AG04450 (cell line): ENCODE measurements at regions not wholly inside any gene's neighbourhood (a gene's known extent, or its start where the extent isn't known, plus 50 kb on each side); places are given as distances from the start of the nearest gene placed in this dataset.

Experiments
- CTCF ChIA-PET: fragments of 300-600, 350-600 bp; formaldehyde crosslinking; extraction: SDS; loops from one replicate; lab custom pipeline; 2022; ENCODE audit warnings: antibody characterized with exemption, inconsistent platforms; lab: Charles Lee
- POLR2A ChIA-PET: fragments of 350-600 bp; formaldehyde crosslinking; extraction: SDS; loops from one replicate; lab custom pipeline; 2021; ENCODE audit warnings: antibody characterized with exemption, inconsistent platforms; lab: Yijun Ruan, JAX
- DNase-seq: peaks from one replicate; pipeline ENCODE4 v3.0.0-alpha.2; 2011; ENCODE audit warnings: low read depth, low spot score
- H3K27ac ChIP-seq: one replicate; pipeline ENCODE4 v1.5.1; 2012; ENCODE audit warnings: low read depth, low read length, control low read depth
- H3K27me3 ChIP-seq: one replicate; pipeline ENCODE4 v1.6.0; 2012; ENCODE audit warnings: low read length; ENCODE audit not compliant: control insufficient read depth, insufficient read depth
- H3K4me3 ChIP-seq: 2 replicates; pipeline ENCODE4 v1.5.1; 2011; ENCODE audit warnings: mild to moderate bottlenecking, low read depth, low read length, control low read depth
- H3K9me3 ChIP-seq: 2 replicates; pipeline ENCODE4 v1.5.1; 2012; ENCODE audit warnings: low read length; ENCODE audit not compliant: control insufficient read depth, insufficient read depth
- TF ChIP-seq, protein P1 (sequence below): IDR thresholded peaks from 2 replicates; pipeline ENCODE4 v1.5.1; 2011; ENCODE audit warnings: low read depth, low read length, control low read depth, inconsistent platforms

DNA sequence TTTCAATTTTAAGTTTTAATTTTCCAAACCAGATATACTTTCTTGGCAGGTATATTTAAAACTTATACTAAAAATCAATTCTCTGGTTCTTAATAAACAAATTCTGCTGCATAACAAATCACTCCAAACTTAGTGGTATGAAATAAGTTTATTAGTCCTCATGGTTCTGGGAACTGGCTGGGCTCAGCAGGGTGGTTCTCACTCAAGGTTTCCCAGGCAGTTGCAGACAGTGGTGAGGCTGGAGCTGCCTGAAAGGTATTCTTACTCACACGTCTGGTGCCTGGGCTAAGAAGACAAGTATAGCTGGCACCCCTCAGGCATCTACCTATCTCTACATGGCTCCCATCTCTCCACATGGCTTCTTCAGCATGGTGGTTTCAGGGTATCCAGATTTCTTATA is 308.2 kb upstream of the CCDC196 start:
- TF ChIP-seq, protein P1, sequence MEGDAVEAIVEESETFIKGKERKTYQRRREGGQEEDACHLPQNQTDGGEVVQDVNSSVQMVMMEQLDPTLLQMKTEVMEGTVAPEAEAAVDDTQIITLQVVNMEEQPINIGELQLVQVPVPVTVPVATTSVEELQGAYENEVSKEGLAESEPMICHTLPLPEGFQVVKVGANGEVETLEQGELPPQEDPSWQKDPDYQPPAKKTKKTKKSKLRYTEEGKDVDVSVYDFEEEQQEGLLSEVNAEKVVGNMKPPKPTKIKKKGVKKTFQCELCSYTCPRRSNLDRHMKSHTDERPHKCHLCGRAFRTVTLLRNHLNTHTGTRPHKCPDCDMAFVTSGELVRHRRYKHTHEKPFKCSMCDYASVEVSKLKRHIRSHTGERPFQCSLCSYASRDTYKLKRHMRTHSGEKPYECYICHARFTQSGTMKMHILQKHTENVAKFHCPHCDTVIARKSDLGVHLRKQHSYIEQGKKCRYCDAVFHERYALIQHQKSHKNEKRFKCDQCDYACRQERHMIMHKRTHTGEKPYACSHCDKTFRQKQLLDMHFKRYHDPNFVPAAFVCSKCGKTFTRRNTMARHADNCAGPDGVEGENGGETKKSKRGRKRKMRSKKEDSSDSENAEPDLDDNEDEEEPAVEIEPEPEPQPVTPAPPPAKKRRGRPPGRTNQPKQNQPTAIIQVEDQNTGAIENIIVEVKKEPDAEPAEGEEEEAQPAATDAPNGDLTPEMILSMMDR: no peak
- POLR2A ChIA-PET: no interaction called here

DNA sequence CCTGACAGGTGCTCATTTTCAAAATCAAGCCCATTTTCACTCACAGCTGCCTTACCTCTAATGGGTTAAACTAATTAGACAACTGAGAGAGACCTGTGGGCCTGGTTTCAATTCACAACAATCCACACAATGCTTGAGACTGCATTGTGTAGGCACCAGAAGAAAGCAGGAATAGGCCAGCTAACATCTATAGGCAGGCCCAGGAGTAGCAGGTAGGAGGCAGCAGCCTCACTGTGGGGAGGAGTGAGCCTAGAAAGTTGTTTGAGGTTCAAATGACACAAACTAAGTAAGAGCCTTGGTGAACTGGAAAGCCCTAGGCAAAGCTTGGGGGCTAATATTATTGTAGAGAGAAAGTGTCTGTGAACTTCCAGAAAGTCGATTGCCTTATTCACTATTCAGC is 289.5 kb upstream of the CCDC196 start:
- no peak for DNase-seq
- H3K4me3 ChIP-seq: no peak overlapping the region
- peaks cover 7% of the 10 kb centered on the region for H3K9me3 ChIP-seq
- TF ChIP-seq, protein P1: no peak
- POLR2A ChIA-PET: interaction anchor here (0.5 kb wide), 1 partner anchor 35 kb away, joined by 5 read pairs; no protein-coding TSS in a partner anchor
- no peak overlapping the region for H3K27ac ChIP-seq
- CTCF ChIA-PET: no interaction called here
- no peaks in the 10 kb centered on the region for H3K27me3 ChIP-seq

More for the DNA sequence above, 308.2 kb upstream of the CCDC196 start:
- CTCF ChIA-PET: no interaction called here
- H3K9me3 ChIP-seq: peaks cover 4% of the 10 kb centered on the region; the same call in 1 of the 2 replicates
- H3K4me3 ChIP-seq: no peak overlapping the region
- no peaks in the 10 kb centered on the region for H3K27me3 ChIP-seq
- H3K27ac ChIP-seq: no peak overlapping the region
- no peak for DNase-seq

DNA sequence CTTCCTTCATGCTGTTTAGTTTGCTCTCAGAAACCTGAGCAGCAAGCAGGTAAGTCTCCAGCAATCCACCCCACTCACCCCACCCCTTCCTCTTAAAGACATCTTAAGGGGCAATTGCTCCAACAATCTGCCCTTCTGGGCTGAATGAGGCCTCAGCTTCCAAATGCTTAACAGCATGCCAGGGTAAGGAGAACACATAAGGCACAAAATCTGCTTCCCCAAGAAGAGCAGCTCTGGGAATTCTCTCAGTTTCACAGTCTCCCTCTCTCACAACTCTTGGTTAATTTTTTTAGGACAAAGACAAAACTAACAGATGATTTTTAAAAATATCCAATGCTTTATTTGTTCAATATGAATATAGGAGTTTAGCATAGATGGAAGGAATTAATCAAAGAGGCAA is 288.9 kb upstream of the CCDC196 start:
- DNase-seq: no peak
- TF ChIP-seq, protein P1: no peak
- ChIA-PET CTCF (no interaction called here), POLR2A (no interaction called here)
- Histone ChIP-seq H3K27me3 (no peaks in the 10 kb centered on the region), H3K4me3 (no peak overlapping the region), H3K9me3 (peaks cover 7% of the 10 kb centered on the region), H3K27ac (no peak overlapping the region)

DNA sequence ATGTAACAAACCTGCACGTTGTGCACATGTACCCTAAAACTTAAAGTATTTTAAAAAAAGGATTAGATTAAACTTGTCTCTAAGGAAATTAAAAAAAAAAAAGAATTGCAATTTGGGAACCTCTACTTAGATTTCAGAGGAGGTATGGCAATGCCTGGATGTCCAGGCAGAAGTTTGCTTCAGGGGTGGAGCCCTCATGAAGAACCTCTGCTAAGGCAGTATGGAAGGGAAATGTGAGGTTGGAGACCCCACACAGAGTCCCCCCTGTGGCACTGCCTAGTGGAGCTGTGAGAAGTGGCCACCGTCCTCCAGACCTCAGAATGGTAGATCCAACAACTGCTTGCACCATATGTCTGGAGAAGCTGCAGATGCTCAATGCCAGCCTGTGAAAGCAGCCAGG is 279.6 kb upstream of the CCDC196 start:
- Histone ChIP-seq H3K9me3 (no peaks in the 10 kb centered on the region), H3K27me3 (no peaks in the 10 kb centered on the region), H3K4me3 (no peak overlapping the region), H3K27ac (no peak overlapping the region)
- TF ChIP-seq, protein P1: no peak
- POLR2A ChIA-PET: no interaction called here
- no peak for DNase-seq
- CTCF ChIA-PET: no interaction called here

DNA sequence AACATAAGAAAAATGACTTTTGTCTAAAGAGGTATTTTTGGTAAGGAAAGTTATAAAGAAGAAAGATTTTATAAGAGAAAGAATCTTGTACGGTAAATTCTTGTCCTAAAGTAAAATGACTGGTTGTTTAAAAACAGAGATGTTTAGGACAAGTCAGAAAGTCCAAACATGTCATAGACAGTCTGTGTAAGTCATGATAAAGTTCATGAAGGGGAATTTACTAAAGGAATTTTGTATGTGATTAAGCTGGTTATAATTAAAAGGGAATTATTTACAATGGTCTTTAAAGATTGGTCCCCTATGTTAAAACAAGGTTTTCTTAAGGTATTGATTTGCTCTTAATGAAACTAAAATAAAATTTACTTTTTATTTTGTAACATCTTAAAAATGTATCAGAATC is 269.4 kb upstream of the CCDC196 start:
- TF ChIP-seq, protein P1: no peak
- H3K9me3 ChIP-seq: peaks cover 17% of the 10 kb centered on the region
- ChIA-PET CTCF (no interaction called here), POLR2A (no interaction called here)
- H3K27ac ChIP-seq: no peak overlapping the region
- no peak overlapping the region for H3K4me3 ChIP-seq
- no peaks in the 10 kb centered on the region for H3K27me3 ChIP-seq
- no peak for DNase-seq
